ENCODE measurements at regions not wholly inside any gene's neighbourhood (a gene's known extent, or its start where the extent isn't known, plus 50 kb on each side); places are given as distances from the start of the nearest gene placed in this dataset.

- TF ChIP-seq CTCF (IDR thresholded peaks at IDR 0.05) (no peak), POLR2A (IDR thresholded peaks at IDR 0.05) (no peak)
These were observed 94.6 kb upstream of the ZBTB18 start for GRCh38 chr1:243956450-243956849.
